Gastroesophageal sphincter (tissue), 3 donors: ENCODE measurements at regions not wholly inside any gene's neighbourhood (a gene's known extent, or its start where the extent isn't known, plus 50 kb on each side); places are given as distances from the start of the nearest gene placed in this dataset.

Experiments used
- CTCF ChIP-seq, 4 experiments: fragments of 200-600 bp in 2 of 4; fragments of 450-650 bp in 2 of 4; sonication (generic) in 1 of 4; IDR thresholded peaks; one replicate each; pipeline ENCODE4 v1.5.1; 2017 to 2019; ENCODE audit warnings: antibody characterized with exemption in 4 of 4, mild to moderate bottlenecking in 2 of 4, moderate library complexity in 2 of 4
- EP300 ChIP-seq: sonication (generic); formaldehyde crosslinking; IDR thresholded peaks from one replicate; pipeline ENCODE4 v1.6.1; 2017; ENCODE audit warnings: antibody characterized with exemption, mild to moderate bottlenecking

- TF ChIP-seq CTCF (IDR thresholded peaks at IDR 0.05) (no peak), EP300 (no peak)
Observed at GRCh38 chr5:61808909-61809308, 476.9 kb downstream of the ZSWIM6 start.
